HepG2 (cell line): ENCODE measurements at regions not wholly inside any gene's neighbourhood (a gene's known extent, or its start where the extent isn't known, plus 50 kb on each side); places are given as distances from the start of the nearest gene placed in this dataset.

Experiments
- ESRRA ChIP-seq: sonication (generic); formaldehyde crosslinking; IDR thresholded peaks from 2 replicates; pipeline ENCODE4 v1.5.1; 2020; ENCODE audit warnings: mild to moderate bottlenecking, low read depth, missing genetic modification reagents
- JARID2 ChIP-seq: sonication (generic); formaldehyde crosslinking; IDR thresholded peaks from 2 replicates; pipeline ENCODE4 v1.8.1; 2023; ENCODE audit warnings: missing genetic modification reagents, inconsistent platforms; ENCODE audit not compliant: insufficient replicate concordance
- NR2F1 ChIP-seq, 2 experiments: fragments of 450-650 bp in 1 of 2; formaldehyde crosslinking in 1 of 2; IDR thresholded peaks; 2 replicates each; pipeline versions ENCODE4 v1.5.0 to v1.6.1; 2016 to 2020; ENCODE audit warnings: mild to moderate bottlenecking in 1 of 2, missing compliant biosample characterization in 1 of 2, missing genetic modification reagents in 1 of 2, moderate library complexity in 1 of 2
- TBL1XR1 ChIP-seq: fragments of 150-350 bp; IDR thresholded peaks from 2 replicates; pipeline ENCODE4 v1.6.1; 2014; ENCODE audit warnings: borderline replicate concordance, low read length; ENCODE audit not compliant: partially characterized antibody
- ZNF496 ChIP-seq: sonication (generic); formaldehyde crosslinking; IDR thresholded peaks from 2 replicates; pipeline ENCODE4 v1.8.1; 2023; ENCODE audit warnings: mild to moderate bottlenecking, moderate library complexity, missing genetic modification reagents; ENCODE audit not compliant: insufficient replicate concordance
- TF ChIP-seq, protein P1 (sequence below): sonication (generic); formaldehyde crosslinking; IDR thresholded peaks from 2 replicates; pipeline ENCODE4 v1.4.0; 2020; ENCODE audit warnings: missing genetic modification reagents
- TF ChIP-seq, protein P2 (sequence below): sonication (generic); formaldehyde crosslinking; IDR thresholded peaks from 2 replicates; pipeline ENCODE4 v1.5.0; 2020; ENCODE audit warnings: missing genetic modification reagents, mild to moderate bottlenecking, borderline replicate concordance
- TF ChIP-seq, protein P3 (sequence below): sonication (generic); formaldehyde crosslinking; IDR thresholded peaks from 2 replicates; pipeline ENCODE4 v1.4.0; 2020; ENCODE audit warnings: missing genetic modification reagents, borderline replicate concordance
- TF ChIP-seq, protein P4 (sequence below): conservative IDR thresholded peaks from 2 replicates; pipeline ENCODE4 v1.6.1; 2018; ENCODE audit warnings: missing genetic modification reagents
- TF ChIP-seq, protein P5 (sequence below): IDR thresholded peaks from 2 replicates; pipeline ENCODE4 v1.6.1; 2018; ENCODE audit warnings: missing genetic modification reagents, mild to moderate bottlenecking, missing compliant biosample characterization

DNA sequence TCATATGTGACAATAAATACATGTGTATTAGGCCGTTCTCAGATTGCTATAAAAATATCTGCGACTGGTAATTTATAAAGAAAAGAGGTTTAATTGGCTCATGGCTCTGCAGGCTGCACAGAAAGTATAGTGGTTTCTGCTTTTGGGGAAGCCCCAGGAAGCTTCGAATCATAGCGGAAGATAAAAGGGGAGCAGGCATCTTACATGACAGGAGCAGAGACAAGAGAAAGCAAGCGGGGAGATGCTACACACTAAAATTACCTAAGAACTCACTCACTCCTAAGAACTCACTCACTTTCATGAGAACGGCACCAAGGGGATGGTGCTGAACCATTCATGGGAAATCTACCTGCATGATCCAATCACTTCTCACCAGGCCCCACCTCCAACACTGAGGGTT, 284.9 kb downstream of the OTUD1 start (continued):
- TF ChIP-seq, protein P1, sequence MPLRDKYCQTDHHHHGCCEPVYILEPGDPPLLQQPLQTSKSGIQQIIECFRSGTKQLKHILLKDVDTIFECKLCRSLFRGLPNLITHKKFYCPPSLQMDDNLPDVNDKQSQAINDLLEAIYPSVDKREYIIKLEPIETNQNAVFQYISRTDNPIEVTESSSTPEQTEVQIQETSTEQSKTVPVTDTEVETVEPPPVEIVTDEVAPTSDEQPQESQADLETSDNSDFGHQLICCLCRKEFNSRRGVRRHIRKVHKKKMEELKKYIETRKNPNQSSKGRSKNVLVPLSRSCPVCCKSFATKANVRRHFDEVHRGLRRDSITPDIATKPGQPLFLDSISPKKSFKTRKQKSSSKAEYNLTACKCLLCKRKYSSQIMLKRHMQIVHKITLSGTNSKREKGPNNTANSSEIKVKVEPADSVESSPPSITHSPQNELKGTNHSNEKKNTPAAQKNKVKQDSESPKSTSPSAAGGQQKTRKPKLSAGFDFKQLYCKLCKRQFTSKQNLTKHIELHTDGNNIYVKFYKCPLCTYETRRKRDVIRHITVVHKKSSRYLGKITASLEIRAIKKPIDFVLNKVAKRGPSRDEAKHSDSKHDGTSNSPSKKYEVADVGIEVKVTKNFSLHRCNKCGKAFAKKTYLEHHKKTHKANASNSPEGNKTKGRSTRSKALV (CRISPR knock-in tag), result no peak
- TF ChIP-seq, protein P2, sequence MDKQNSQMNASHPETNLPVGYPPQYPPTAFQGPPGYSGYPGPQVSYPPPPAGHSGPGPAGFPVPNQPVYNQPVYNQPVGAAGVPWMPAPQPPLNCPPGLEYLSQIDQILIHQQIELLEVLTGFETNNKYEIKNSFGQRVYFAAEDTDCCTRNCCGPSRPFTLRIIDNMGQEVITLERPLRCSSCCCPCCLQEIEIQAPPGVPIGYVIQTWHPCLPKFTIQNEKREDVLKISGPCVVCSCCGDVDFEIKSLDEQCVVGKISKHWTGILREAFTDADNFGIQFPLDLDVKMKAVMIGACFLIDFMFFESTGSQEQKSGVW, result no peak
- TF ChIP-seq NR2F1 (CRISPR knock-in tag; IDR thresholded peaks at IDR 0.05), result no peak
- TF ChIP-seq ESRRA (CRISPR knock-in tag), result no peak
- TF ChIP-seq, protein P3, sequence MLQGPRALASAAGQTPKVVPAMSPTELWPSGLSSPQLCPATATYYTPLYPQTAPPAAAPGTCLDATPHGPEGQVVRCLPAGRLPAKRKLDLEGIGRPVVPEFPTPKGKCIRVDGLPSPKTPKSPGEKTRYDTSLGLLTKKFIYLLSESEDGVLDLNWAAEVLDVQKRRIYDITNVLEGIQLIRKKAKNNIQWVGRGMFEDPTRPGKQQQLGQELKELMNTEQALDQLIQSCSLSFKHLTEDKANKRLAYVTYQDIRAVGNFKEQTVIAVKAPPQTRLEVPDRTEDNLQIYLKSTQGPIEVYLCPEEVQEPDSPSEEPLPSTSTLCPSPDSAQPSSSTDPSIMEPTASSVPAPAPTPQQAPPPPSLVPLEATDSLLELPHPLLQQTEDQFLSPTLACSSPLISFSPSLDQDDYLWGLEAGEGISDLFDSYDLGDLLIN, result no peak
- TF ChIP-seq JARID2 (CRISPR knock-in tag), result no peak
- TF ChIP-seq, protein P4, sequence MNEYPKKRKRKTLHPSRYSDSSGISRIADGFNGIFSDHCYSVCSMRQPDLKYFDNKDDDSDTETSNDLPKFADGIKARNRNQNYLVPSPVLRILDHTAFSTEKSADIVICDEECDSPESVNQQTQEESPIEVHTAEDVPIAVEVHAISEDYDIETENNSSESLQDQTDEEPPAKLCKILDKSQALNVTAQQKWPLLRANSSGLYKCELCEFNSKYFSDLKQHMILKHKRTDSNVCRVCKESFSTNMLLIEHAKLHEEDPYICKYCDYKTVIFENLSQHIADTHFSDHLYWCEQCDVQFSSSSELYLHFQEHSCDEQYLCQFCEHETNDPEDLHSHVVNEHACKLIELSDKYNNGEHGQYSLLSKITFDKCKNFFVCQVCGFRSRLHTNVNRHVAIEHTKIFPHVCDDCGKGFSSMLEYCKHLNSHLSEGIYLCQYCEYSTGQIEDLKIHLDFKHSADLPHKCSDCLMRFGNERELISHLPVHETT (CRISPR knock-in tag), result no peak
- TF ChIP-seq, protein P5, sequence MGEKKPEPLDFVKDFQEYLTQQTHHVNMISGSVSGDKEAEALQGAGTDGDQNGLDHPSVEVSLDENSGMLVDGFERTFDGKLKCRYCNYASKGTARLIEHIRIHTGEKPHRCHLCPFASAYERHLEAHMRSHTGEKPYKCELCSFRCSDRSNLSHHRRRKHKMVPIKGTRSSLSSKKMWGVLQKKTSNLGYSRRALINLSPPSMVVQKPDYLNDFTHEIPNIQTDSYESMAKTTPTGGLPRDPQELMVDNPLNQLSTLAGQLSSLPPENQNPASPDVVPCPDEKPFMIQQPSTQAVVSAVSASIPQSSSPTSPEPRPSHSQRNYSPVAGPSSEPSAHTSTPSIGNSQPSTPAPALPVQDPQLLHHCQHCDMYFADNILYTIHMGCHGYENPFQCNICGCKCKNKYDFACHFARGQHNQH, result no peak
- TF ChIP-seq TBL1XR1, result no peak
- TF ChIP-seq ZNF496 (CRISPR knock-in tag), result no peak
